CD1c-positive myeloid dendritic cell (primary cell): ENCODE measurements at regions not wholly inside any gene's neighbourhood (a gene's known extent, or its start where the extent isn't known, plus 50 kb on each side); places are given as distances from the start of the nearest gene placed in this dataset.
A peak's percentile ranks its signal among the peaks of the same experiment; 100 is the strongest.

Experiments used
- DNase-seq: peaks from one replicate; pipeline ENCODE4 v3.0.0-alpha.2; 2016; ENCODE audit errors: extremely low spot score

DNA sequence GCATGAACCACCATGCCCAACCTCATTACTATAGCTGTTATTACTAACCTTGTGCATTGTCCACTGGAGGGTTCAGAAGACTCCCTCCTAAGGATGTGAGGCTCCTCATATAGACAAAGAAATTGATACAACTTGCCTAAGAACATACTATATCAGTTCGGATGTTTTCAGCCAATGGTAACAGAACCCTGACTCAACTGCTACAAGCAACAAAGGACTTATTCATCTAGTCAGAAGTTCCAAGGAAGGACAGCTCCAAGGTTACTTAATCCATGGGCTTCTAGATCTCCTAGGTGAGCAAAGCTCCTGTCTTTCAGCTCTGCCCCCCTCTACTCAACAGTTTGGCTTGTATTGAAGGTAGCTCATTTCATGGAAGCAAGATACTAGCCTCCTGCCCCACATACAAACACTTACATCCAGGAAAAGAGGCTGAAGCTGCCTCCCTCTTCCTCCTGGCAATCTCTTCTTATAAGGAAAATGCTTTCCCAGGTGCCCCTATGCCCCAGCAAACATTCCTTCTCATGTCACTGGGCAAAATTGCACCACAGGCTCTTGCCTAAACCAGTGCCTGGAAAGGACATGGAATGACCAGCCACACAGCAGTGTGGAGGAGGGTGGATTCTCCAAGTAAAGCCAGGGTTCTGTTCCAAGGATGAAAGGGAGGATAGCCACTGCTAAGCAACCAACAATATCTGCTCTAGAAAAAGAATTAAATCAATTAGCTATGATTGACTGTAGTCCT, 497.8 kb downstream of the FOXO1 start:
- no peak for DNase-seq

GRCh38 chr13:40169476-40169875, 497.0 kb downstream of the FOXO1 start:
- DNase-seq = no peak

DNA sequence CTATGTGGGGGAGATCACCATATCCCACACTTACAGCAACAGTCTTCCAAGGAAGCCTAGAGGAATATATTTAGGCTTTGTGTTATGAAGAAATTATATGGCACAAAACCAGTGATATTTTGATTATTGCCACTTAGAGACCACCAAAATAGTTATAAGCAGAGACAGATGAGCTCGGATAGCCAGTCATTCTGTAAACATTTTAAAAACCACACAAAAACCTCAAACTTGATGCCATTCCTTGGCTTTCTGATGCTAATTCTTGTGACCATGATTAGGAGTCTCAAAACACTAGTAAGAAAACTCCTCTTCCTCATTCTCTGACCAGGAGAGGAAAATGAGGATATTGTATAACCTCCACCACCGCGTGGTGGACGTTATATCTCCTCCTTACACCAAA, 496.4 kb downstream of the FOXO1 start:
- no peak for DNase-seq

GRCh38 chr13:40170982-40171381, 495.5 kb downstream of the FOXO1 start:
- DNase-seq = no peak

GRCh38 chr13:40171566-40171965, 494.9 kb downstream of the FOXO1 start:
- DNase-seq = no peak

DNA sequence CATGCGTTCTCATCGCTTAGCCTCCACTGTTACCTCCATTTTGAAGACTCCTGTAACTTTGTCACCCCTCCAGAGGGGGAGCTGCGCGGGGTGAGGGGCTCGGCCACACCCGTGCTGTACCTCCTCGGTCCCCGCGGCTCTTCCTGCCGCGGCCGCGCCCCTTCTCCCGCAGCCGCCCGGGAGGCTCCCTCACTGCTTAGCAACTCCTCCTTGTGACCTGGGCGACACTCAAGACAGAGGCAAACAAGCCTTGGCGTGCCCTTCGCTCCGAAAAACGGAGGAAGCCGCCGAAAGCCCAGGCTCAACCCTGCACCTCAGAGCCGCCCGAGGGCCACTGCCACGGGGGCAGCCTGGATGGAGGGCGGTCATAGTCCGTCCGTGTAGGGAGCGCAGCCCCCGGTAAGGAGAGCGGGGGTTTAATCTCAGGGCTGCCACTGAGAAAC, 494.3 kb downstream of the FOXO1 start:
- DNase-seq = no peak

DNA sequence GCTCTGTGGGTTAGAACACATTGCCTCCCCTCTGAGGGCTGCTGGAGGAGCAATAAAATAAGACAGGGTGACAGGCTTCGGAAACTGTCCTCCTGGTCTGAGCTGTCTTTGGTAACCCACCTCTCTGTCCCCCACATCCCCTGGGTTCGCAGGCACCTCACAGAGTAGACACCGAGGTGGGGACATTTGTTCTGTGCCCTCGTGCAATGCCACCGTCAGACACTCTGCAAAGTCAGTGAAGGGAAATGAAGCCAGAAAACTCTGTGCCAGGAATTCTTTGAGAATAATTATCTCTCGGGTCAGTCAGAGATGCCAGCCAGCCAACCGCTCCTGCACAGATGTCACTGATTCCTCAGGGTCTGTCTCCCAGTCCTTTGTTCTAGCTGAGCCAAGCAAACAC, 493.6 kb downstream of the FOXO1 start:
- no peak for DNase-seq

- no peak for DNase-seq
Observed at GRCh38 chr13:40175639-40176038, 490.8 kb downstream of the FOXO1 start.

DNA sequence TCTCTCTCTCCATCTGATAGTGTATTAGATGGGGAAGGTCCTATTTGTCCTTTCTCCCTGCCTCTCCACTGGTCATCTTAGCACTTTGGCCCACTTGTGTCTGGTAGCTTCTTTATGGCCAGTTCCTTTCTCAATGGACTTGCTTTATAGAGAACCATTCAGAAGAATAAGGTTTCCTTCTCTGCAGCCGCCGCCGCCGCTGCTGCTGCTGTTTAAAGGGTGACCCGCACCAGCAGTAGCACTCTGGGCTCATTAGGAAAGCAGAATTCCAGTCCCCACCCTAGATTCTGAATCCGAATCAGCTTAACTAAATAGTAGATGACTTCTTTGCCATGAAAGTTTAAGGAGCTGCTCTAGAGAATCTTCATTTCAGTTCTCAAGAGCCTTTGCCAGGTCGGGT, 490.2 kb downstream of the FOXO1 start:
- no peak for DNase-seq

GRCh38 chr13:40178130-40178529, 488.3 kb downstream of the FOXO1 start:
- no peak for DNase-seq

DNA sequence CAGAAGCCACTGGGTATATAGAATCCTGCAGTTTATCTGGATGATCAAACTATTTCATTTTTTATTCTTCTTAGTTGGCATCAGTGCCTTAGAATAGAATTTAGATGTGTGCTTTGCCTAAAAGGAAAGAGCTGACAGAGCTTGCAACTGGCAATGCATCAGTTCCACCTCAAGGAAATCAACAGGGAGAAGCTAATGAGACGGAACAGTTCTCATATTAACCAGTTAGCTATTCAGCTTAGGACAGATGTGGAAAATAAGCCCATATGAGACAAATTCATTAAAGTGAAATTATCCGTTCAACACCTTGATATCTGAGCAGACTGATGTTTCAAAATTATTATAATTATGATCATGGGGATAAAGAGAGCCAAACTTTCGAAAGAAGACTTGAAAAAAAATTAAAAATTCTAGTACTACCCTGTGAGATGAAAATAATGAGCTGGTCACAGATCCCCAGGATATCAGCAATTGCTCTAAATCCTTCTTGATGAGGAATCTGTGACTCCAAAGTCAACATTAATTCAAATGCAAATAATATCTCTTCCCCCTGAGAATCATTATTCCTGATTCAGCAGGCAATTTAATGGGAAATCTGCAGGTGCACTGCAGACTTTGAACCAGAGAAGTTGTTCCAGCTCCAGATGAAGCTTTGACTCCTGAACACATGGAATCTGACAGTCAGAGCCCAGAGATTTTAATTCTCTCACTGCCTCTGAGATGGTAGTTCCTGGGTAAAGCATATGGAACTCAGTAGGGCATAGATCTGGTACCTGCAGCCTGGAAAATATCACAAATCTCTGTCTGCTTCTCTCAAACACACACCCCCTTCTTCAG, 486.8 kb downstream of the FOXO1 start:
- no peak for DNase-seq

DNA sequence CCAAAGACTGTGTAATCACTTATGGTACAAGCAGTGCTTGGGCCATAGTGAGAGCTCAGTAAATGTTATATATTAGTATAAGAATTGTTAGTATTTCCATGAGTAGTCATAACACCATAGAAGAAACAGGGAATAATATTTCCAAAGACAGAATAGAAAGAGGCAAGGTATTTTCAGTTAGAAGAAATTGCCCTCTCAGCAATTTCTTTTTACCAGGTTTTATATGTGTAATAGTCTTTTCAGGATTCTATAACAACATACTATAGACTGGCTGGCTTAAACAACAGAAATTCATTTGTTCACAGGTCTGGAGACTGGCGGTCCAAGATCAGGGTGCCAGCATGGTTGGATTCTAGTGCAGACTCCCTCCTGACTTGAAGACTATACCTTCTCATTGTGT, 485.7 kb downstream of the FOXO1 start:
- no peak for DNase-seq

DNA sequence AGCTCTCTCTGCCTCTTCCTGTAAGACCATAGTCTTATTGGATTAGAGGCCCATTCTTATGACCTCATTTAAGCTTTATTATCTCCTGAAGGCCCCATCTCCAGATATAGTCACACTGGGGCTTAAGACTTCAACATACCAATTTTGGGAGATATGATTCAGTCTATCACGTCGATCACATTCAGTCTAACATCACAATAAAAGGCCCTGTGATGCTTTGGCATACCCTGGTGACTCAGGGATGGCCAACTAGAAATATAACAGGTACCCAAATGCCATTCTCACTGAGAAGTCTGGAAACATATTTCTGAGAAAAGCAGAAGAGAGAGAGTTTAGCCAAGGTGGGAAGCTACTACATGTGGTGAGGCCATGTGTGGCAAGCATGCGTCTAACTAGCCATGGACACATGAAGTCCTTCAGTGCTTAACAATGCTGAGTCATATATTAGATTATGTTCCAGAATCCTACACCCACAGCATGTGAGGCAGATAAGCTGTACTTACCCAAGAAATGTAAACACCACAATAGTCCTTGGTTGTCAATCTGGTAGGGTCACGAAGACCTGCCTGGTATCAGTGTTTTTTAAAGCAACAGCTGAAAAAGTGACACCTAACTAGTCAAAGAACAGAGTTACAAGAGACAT, 485.1 kb downstream of the FOXO1 start:
- DNase-seq = no peak

GRCh38 chr13:40182591-40182990, 483.9 kb downstream of the FOXO1 start:
- no peak for DNase-seq

DNA sequence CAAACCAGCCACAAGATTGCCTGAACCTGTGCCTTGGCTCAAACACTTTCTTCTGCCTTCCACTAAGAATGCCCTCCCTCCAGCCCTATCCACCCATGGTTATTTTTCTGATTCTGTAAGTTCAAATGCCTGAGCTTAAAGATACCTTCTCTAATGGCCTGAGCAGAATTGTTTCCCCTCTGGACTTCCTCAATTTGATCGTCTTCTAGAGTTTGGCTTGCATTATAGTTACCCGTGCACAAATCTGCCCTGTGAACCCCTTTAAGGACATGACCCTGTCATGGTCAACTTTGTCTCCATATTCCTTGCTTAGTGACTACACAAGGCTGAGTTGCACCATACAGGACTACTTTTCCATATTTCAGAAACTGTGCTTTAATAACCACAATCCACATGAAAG, 481.0 kb downstream of the FOXO1 start:
- peak; percentile 9 for DNase-seq

DNA sequence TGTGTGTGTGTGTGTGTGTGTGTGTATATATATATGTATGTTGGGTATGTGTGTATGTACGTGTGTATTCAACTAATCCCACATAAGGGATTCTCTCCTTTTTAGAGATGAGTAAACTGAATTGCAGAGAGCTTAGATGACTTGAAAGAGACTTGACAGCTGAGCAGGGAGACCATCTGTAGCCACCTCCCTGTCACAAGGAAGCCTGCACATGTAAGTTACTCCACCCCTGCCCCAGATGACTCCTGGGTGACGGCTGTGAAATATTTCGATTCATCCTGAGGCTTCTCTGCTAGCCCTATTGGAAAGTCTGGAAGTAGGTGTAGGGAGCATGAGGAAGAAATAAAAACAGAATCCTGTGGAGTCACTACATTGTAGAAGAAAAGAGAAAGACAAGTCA, 480.4 kb downstream of the FOXO1 start:
- DNase-seq = no peak

GRCh38 chr13:40186626-40187323, 479.7 kb downstream of the FOXO1 start:
- DNase-seq = no peak

DNA sequence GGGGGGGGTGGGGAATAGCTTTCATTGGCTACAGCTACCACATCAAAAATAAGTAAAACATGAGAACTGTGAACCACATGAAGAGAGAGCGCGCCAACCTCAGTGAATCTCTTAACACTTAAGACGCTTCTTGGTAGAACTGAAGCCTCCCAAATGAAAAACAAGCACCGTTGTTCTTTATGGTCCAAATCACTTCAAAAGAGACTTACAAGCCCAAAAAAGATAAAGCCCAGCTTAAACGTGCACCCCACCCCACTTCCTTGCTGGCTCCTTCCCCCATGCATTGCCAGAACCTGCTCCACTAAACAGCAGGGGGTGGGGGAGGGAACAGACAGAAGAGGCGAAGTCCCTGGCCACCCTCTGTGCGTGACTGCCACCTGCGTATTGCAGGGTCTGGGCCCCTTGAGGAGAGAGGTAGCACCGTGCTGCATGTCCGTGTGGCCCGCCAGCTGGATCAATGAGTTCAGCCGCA, 479.1 kb downstream of the FOXO1 start:
- peak; percentile 58 for DNase-seq

GRCh38 chr13:40187841-40188591, 478.4 kb downstream of the FOXO1 start:
- DNase-seq = no peak

DNA sequence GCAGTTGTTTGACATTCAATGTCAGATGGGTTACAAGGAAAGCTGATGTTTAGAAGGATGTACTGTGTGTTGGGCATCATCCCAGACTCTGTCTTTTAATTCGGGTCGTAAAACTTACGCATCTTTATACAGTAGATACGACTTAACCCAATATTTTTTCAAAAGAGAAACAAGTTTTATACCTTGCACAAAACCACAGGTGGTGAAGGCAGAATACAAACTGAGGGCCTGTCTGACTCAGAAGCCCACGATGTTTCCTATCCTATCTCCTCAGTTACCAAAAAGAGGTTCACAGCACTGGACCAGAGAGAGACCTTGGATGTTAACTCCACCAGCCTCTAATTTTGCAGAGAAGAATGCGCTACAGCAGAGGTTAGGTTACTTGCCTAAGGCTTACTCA, 477.0 kb downstream of the FOXO1 start:
- DNase-seq = no peak
